ENCODE measurements at regions not wholly inside any gene's neighbourhood (a gene's known extent, or its start where the extent isn't known, plus 50 kb on each side); places are given as distances from the start of the nearest gene placed in this dataset.

GRCh38 chr3:94709249-94709902, 646.5 kb downstream of the NSUN3 start:
- POLR2A ChIA-PET (ENCODE audit: partially characterized antibody): no interaction called here
- no peak overlapping the region for H2AFZ ChIP-seq (ENCODE audit: low read length)
- H3K56ac ChIP-seq (replicated peaks; ENCODE audit: insufficient read length, low read depth, low read length): no peak overlapping the region
- no peak overlapping the region for H3K4me2 ChIP-seq (ENCODE audit: insufficient read depth in 1 of 2, low read depth in 2 of 2, low read length in 2 of 2)
- no peaks in the 10 kb centered on the region for H3K79me2 ChIP-seq (ENCODE audit: control insufficient read depth in 1 of 2, insufficient read depth in 2 of 2, low read length in 2 of 2)
- no peak overlapping the region for H3K27ac ChIP-seq (ENCODE audit: low read depth, low read length)
- H2BK120ac ChIP-seq (replicated peaks; ENCODE audit: low read depth, low read length): no peak overlapping the region
- H3K36me3 ChIP-seq (ENCODE audit: control insufficient read depth in 2 of 4, insufficient read depth in 4 of 4, low read length in 3 of 4): no peaks in the 10 kb centered on the region
- H4K20me1 ChIP-seq (replicated peaks in 1 of 2; ENCODE audit: control insufficient read depth in 1 of 2, insufficient read depth in 2 of 2, low read length in 2 of 2): no peaks in the 10 kb centered on the region
- H4K91ac ChIP-seq (replicated peaks; ENCODE audit: insufficient read length, low read length): no peak overlapping the region
- no peak overlapping the region for H2BK15ac ChIP-seq (ENCODE audit: low read length)
- H3K23me2 ChIP-seq (ENCODE audit: low read depth, low read length): no peaks in the 10 kb centered on the region
- H2BK12ac ChIP-seq (ENCODE audit: low read depth, low read length): no peak overlapping the region
- no peak overlapping the region for H4K5ac ChIP-seq (ENCODE audit: insufficient read length, low read depth, low read length)
- H3K27me3 ChIP-seq (replicated peaks in 1 of 4; ENCODE audit: control insufficient read depth in 3 of 4, extremely low read depth in 1 of 4, insufficient read depth in 3 of 4, low read length in 3 of 4): no peaks in the 10 kb centered on the region
- no peak overlapping the region for H3K18ac ChIP-seq (ENCODE audit: extremely low read depth, low read length)
- DNase-seq (ENCODE audit: low read depth in 1 of 2, low spot score in 2 of 2): no peak
- H3K79me1 ChIP-seq (ENCODE audit: low read depth, low read length): no peaks in the 10 kb centered on the region
- H2BK20ac ChIP-seq (ENCODE audit: low read length): no peak overlapping the region
- no peak overlapping the region for H4K8ac ChIP-seq (ENCODE audit: extremely low read depth, insufficient read depth, low read length)
- no peak overlapping the region for H3K14ac ChIP-seq (ENCODE audit: insufficient read length)
- H3K23ac ChIP-seq (ENCODE audit: insufficient read length): no peak overlapping the region
- no peak overlapping the region for H2AK5ac ChIP-seq (ENCODE audit: low read depth, low read length)
- no peak overlapping the region for H2BK5ac ChIP-seq (ENCODE audit: low read depth, low read length)
- H3K9me3 ChIP-seq (ENCODE audit: insufficient read depth in 2 of 2, low read depth in 1 of 2, low read length in 1 of 2): no peaks in the 10 kb centered on the region
- H3K4ac ChIP-seq (replicated peaks; ENCODE audit: insufficient read length, low read depth, low read length): no peak overlapping the region
- H3K4me3 ChIP-seq (ENCODE audit: extremely low read depth in 1 of 4, insufficient read depth in 2 of 4, low read depth in 3 of 4, low read length in 4 of 4): no peak overlapping the region
- 100% methylated on average over 1 of the region's 1 CpG; no CpG with 5 or more reads in 1 of the 2 experiments for WGBS, 2 experiments (ENCODE audit: extremely low coverage in 1 of 2, insufficient coverage in 1 of 2, insufficient read length in 1 of 2, insufficient replicate concordance in 2 of 2, low coverage in 1 of 2, low lambda C conversion rate in 2 of 2, missing lambda C conversion rate in 1 of 2)
- CTCF ChIA-PET (ENCODE audit: partially characterized antibody): no interaction called here
- no peak for FAIRE-seq
- H3K9ac ChIP-seq (replicated peaks in 1 of 4; ENCODE audit: extremely low read depth in 1 of 4, low read depth in 3 of 4, low read length in 3 of 4): no peak overlapping the region
- no peaks in the 10 kb centered on the region for H3K4me1 ChIP-seq (replicated peaks in 1 of 4; ENCODE audit: control insufficient read depth in 3 of 4, insufficient read depth in 4 of 4, low read length in 3 of 4)
- TF ChIP-seq BACH1 (IDR thresholded peaks at IDR 0.05; ENCODE audit: low read length) (no peak), NRF1 (IDR thresholded peaks at IDR 0.05; ENCODE audit: low read depth, low read length) (no peak), MAFK (IDR thresholded peaks at IDR 0.05; ENCODE audit: low read depth, low read length) (no peak), SRF (IDR thresholded peaks at IDR 0.05; ENCODE audit: low read depth, low read length) (no peak), TBP (IDR thresholded peaks at IDR 0.05; ENCODE audit: low read depth, low read length) (no peak), YY1 (IDR thresholded peaks at IDR 0.05; ENCODE audit: low read depth, low read length) (no peak), GABPA (IDR thresholded peaks at IDR 0.05; ENCODE audit: borderline replicate concordance, insufficient read depth, low read length) (no peak), TEAD4 (IDR thresholded peaks at IDR 0.05; ENCODE audit: low read depth, low read length) (no peak), RAD21 (IDR thresholded peaks at IDR 0.05 in 1 of 2, conservative IDR thresholded peaks at IDR 0.05 in 1 of 2; ENCODE audit: low read depth in 2 of 2, low read length in 2 of 2) (no peak), HDAC2 (IDR thresholded peaks at IDR 0.05; ENCODE audit: borderline replicate concordance in 1 of 2, low read depth in 2 of 2, low read length in 2 of 2) (no peak), SP4 (IDR thresholded peaks at IDR 0.05; ENCODE audit: low read length) (no peak), PHF8 (conservative IDR thresholded peaks at IDR 0.05; ENCODE audit: low read depth, low read length) (no peak), CBX8 (IDR thresholded peaks at IDR 0.05; ENCODE audit: borderline replicate concordance, low read depth, low read length) (no peak)
- TF ChIP-seq, protein P1, sequence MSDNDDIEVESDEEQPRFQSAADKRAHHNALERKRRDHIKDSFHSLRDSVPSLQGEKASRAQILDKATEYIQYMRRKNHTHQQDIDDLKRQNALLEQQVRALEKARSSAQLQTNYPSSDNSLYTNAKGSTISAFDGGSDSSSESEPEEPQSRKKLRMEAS (IDR thresholded peaks at IDR 0.05): no peak

Data from H1 (cell line).